ENCODE measurements at regions not wholly inside any gene's neighbourhood (a gene's known extent, or its start where the extent isn't known, plus 50 kb on each side); places are given as distances from the start of the nearest gene placed in this dataset.

- DNase-seq (ENCODE audit: low spot score in 2 of 2) (no peak), ATAC-seq (no peak)
- Mint-ChIP-seq H3K9me3 (peaks cover 2% of the 10 kb centered on the region), H3K27ac (no peak overlapping the region), H3K4me1 (peaks cover 7% of the 10 kb centered on the region), H3K36me3 (no peaks in the 10 kb centered on the region), H3K4me3 (no peak overlapping the region)
Observed at GRCh38 chr10:3544561-3544960, 240.4 kb downstream of the KLF6 start.

- DNase-seq (ENCODE audit: low spot score in 2 of 2) (no peak), ATAC-seq (no peak)
- Mint-ChIP-seq H3K27ac (no peak overlapping the region), H3K4me3 (no peak overlapping the region), H3K9me3 (peaks cover 2% of the 10 kb centered on the region), H3K4me1 (peaks cover 7% of the 10 kb centered on the region), H3K36me3 (no peaks in the 10 kb centered on the region)
Observed at GRCh38 chr10:3542185-3542611, 242.8 kb downstream of the KLF6 start.

GRCh38 chr10:3539696-3540383 lies 245.2 kb downstream of the KLF6 start:
- ATAC-seq (no peak), DNase-seq (ENCODE audit: low spot score in 2 of 2) (no peak)
- Mint-ChIP-seq H3K9me3 (no peaks in the 10 kb centered on the region), H3K36me3 (no peaks in the 10 kb centered on the region), H3K27ac (no peak overlapping the region), H3K4me1 (peaks cover 7% of the 10 kb centered on the region), H3K4me3 (no peak overlapping the region)

GRCh38 chr10:3538656-3539531 lies 246.1 kb downstream of the KLF6 start:
- Mint-ChIP-seq H3K27ac (no peak overlapping the region), H3K4me1 (peaks cover 8% of the 10 kb centered on the region), H3K9me3 (no peaks in the 10 kb centered on the region), H3K36me3 (no peaks in the 10 kb centered on the region), H3K4me3 (no peak overlapping the region)
- DNase-seq (ENCODE audit: low spot score in 2 of 2) = no peak
- peak; percentile 63 for ATAC-seq

- H3K27ac Mint-ChIP-seq = no peak overlapping the region
- no peaks in the 10 kb centered on the region for H3K36me3 Mint-ChIP-seq
- ATAC-seq (no peak), DNase-seq (ENCODE audit: low spot score in 2 of 2) (no peak)
- peaks cover 12% of the 10 kb centered on the region for H3K4me1 Mint-ChIP-seq
- no peak overlapping the region for H3K4me3 Mint-ChIP-seq
- H3K9me3 Mint-ChIP-seq = no peaks in the 10 kb centered on the region
Observed at GRCh38 chr10:3538291-3538655, 246.7 kb downstream of the KLF6 start.

- H3K4me1 Mint-ChIP-seq = peaks cover 12% of the 10 kb centered on the region
- DNase-seq (ENCODE audit: low spot score in 2 of 2) (no peak), ATAC-seq (no peak)
- no peak overlapping the region for H3K4me3 Mint-ChIP-seq
- no peaks in the 10 kb centered on the region for H3K9me3 Mint-ChIP-seq
- no peak overlapping the region for H3K27ac Mint-ChIP-seq
- no peaks in the 10 kb centered on the region for H3K36me3 Mint-ChIP-seq
Observed at GRCh38 chr10:3537518-3537917, 247.5 kb downstream of the KLF6 start.

GRCh38 chr10:3535001-3535400 lies 250.0 kb downstream of the KLF6 start:
- Mint-ChIP-seq H3K27ac (no peak overlapping the region), H3K36me3 (no peaks in the 10 kb centered on the region), H3K4me3 (no peak overlapping the region), H3K4me1 (peaks cover 12% of the 10 kb centered on the region), H3K9me3 (no peaks in the 10 kb centered on the region)
- DNase-seq (ENCODE audit: low spot score in 2 of 2) (no peak), ATAC-seq (no peak)

- no peak for ATAC-seq
Observed at GRCh38 chr10:3534433-3534832, 250.6 kb downstream of the KLF6 start.

GRCh38 chr10:3533296-3533695 lies 251.7 kb downstream of the KLF6 start:
- Mint-ChIP-seq H3K4me1 (peaks cover 5% of the 10 kb centered on the region), H3K4me3 (no peak overlapping the region), H3K9me3 (no peaks in the 10 kb centered on the region), H3K27ac (no peak overlapping the region), H3K36me3 (no peaks in the 10 kb centered on the region)
- ATAC-seq = no peak
- no peak for DNase-seq (ENCODE audit: low spot score in 2 of 2)

More at GRCh38 chr10:3534433-3534832, 250.6 kb downstream of the KLF6 start:
- Mint-ChIP-seq H3K27ac (no peak overlapping the region), H3K9me3 (no peaks in the 10 kb centered on the region), H3K4me3 (no peak overlapping the region), H3K36me3 (no peaks in the 10 kb centered on the region), H3K4me1 (peaks cover 12% of the 10 kb centered on the region)
- DNase-seq (ENCODE audit: low spot score in 2 of 2) = no peak

- DNase-seq (ENCODE audit: low spot score in 2 of 2) = no peak
- Mint-ChIP-seq H3K36me3 (no peaks in the 10 kb centered on the region), H3K9me3 (no peaks in the 10 kb centered on the region), H3K4me3 (no peak overlapping the region), H3K27ac (no peak overlapping the region), H3K4me1 (peaks cover 5% of the 10 kb centered on the region)
- peak; percentile 65 for ATAC-seq
Observed at GRCh38 chr10:3532644-3533043, 252.4 kb downstream of the KLF6 start.

- no peak overlapping the region for H3K4me3 Mint-ChIP-seq
- H3K27ac Mint-ChIP-seq = no peak overlapping the region
- H3K9me3 Mint-ChIP-seq = no peaks in the 10 kb centered on the region
- DNase-seq (ENCODE audit: low spot score in 2 of 2) (no peak), ATAC-seq (no peak)
- H3K4me1 Mint-ChIP-seq = peaks cover 12% of the 10 kb centered on the region
- H3K36me3 Mint-ChIP-seq = no peaks in the 10 kb centered on the region
Observed at GRCh38 chr10:3531670-3532069, 253.3 kb downstream of the KLF6 start.

GRCh38 chr10:3530783-3531645 lies 254.0 kb downstream of the KLF6 start:
- Mint-ChIP-seq H3K36me3 (no peaks in the 10 kb centered on the region), H3K9me3 (no peaks in the 10 kb centered on the region), H3K27ac (no peak overlapping the region), H3K4me3 (no peak overlapping the region), H3K4me1 (peaks cover 12% of the 10 kb centered on the region)
- DNase-seq (ENCODE audit: low spot score in 2 of 2) = no peak
- ATAC-seq = no peak

- no peak overlapping the region for H3K27ac Mint-ChIP-seq
- H3K9me3 Mint-ChIP-seq = no peaks in the 10 kb centered on the region
- no peak for DNase-seq (ENCODE audit: low spot score in 2 of 2)
- H3K4me1 Mint-ChIP-seq = peaks cover 12% of the 10 kb centered on the region
- ATAC-seq = no peak
- no peaks in the 10 kb centered on the region for H3K36me3 Mint-ChIP-seq
- H3K4me3 Mint-ChIP-seq = no peak overlapping the region
Observed at GRCh38 chr10:3530346-3530745, 254.7 kb downstream of the KLF6 start.

GRCh38 chr10:3529691-3530090 lies 255.3 kb downstream of the KLF6 start:
- no peak for ATAC-seq
- Mint-ChIP-seq H3K27ac (no peak overlapping the region), H3K4me3 (no peak overlapping the region), H3K36me3 (no peaks in the 10 kb centered on the region), H3K4me1 (peaks cover 12% of the 10 kb centered on the region), H3K9me3 (no peaks in the 10 kb centered on the region)
- DNase-seq (ENCODE audit: low spot score in 2 of 2) = no peak

GRCh38 chr10:3528823-3529403 lies 256.1 kb downstream of the KLF6 start:
- Mint-ChIP-seq H3K36me3 (no peaks in the 10 kb centered on the region), H3K4me3 (no peak overlapping the region), H3K9me3 (no peaks in the 10 kb centered on the region), H3K4me1 (peaks cover 10% of the 10 kb centered on the region), H3K27ac (no peak overlapping the region)
- no peak for ATAC-seq
- DNase-seq (ENCODE audit: low spot score in 2 of 2) = no peak
